Endothelial cell of umbilical vein (primary cell): ENCODE measurements at regions not wholly inside any gene's neighbourhood (a gene's known extent, or its start where the extent isn't known, plus 50 kb on each side); places are given as distances from the start of the nearest gene placed in this dataset.

Experiments used
- BruUV-seq: library from RNA; stranded (reverse); fragments of 400-500 nt; replicated peaks from 2 replicates; lab custom pipeline; 2021; lab: Mats Ljungman, UMichigan
- CTCF ChIA-PET: fragments of 300-600, 350-600 bp; sonication (Branson Sonifier 250); formaldehyde crosslinking; loops from one replicate; lab custom pipeline; 2021; ENCODE audit warnings: antibody characterized with exemption, inconsistent platforms; lab: Charles Lee
- POLR2A ChIA-PET: fragments of 300-600, 350-600 bp; sonication (Branson Sonifier 250); formaldehyde crosslinking; loops from one replicate; lab custom pipeline; 2021; ENCODE audit warnings: antibody characterized with exemption, inconsistent platforms; lab: Charles Lee
- DNase-seq: peaks from one replicate; pipeline ENCODE4 v3.0.0-alpha.2; 2011; ENCODE audit warnings: low read depth, low spot score
- FAIRE-seq: peaks from 2 replicates; lab custom pipeline; 2011; peaks lifted over from hg19 to GRCh38; lab: Jason Lieb, UNC
- H2AFZ ChIP-seq: 2 replicates; pipeline ENCODE4 v1.6.0; 2012; ENCODE audit warnings: low read depth, low read length, control low read depth, inconsistent platforms
- H3K27ac ChIP-seq: 2 replicates; pipeline ENCODE4 v1.5.1; 2011; ENCODE audit warnings: low read depth, mild to moderate bottlenecking, control low read depth, low read length, moderate library complexity; ENCODE audit not compliant: insufficient read depth
- H3K27me3 ChIP-seq, 2 experiments: 2 replicates each; pipeline versions ENCODE4 v1.6.0 to v1.6.1; 2011; ENCODE audit warnings: low read length in 2 of 2, mixed read lengths in 1 of 2; ENCODE audit not compliant: control insufficient read depth in 2 of 2, insufficient read depth in 2 of 2
- H3K36me3 ChIP-seq, 2 experiments: 2 replicates in 1 of 2; 3 replicates in 1 of 2; pipeline ENCODE4 v1.5.1; 2011; ENCODE audit warnings: low read length in 2 of 2, mild to moderate bottlenecking in 1 of 2, moderate library complexity in 1 of 2; ENCODE audit not compliant: control insufficient read depth in 2 of 2, insufficient read depth in 2 of 2; ENCODE audit errors: extremely low read depth in 1 of 2
- H3K4me1 ChIP-seq: 3 replicates; pipeline ENCODE4 v1.5.1; 2011; ENCODE audit warnings: mild to moderate bottlenecking, low read length; ENCODE audit not compliant: control insufficient read depth, insufficient read depth; ENCODE audit errors: extremely low read depth
- H3K4me2 ChIP-seq: 2 replicates; pipeline ENCODE4 v1.6.1; 2011; ENCODE audit warnings: low read length, control low read depth, mixed read lengths; ENCODE audit not compliant: insufficient read depth
- H3K4me3 ChIP-seq, 3 experiments: fragments of 200-600 bp in 1 of 3; sonication (generic), shearing (Covaris generic) in 1 of 3; replicated peaks in 1 of 3; 2 replicates each; pipeline ENCODE4 v1.5.1; 2011 to 2016; ENCODE audit warnings: control low read depth in 3 of 3, low read length in 3 of 3, mild to moderate bottlenecking in 2 of 3, inconsistent platforms in 1 of 3, low read depth in 1 of 3, moderate library complexity in 1 of 3; ENCODE audit not compliant: insufficient read depth in 1 of 3
- H3K79me2 ChIP-seq: 2 replicates; pipeline ENCODE4 v1.6.0; 2012; ENCODE audit warnings: low read length, inconsistent platforms; ENCODE audit not compliant: control insufficient read depth, insufficient read depth
- H3K9ac ChIP-seq: replicated peaks from 2 replicates; pipeline ENCODE3; 2011; ENCODE audit warnings: low read length, control low read depth; ENCODE audit not compliant: insufficient read depth; ENCODE audit errors: extremely low read depth
- H3K9me1 ChIP-seq: replicated peaks from 3 replicates; pipeline ENCODE4 v1.6.0; 2011; ENCODE audit warnings: mild to moderate bottlenecking, low read length; ENCODE audit not compliant: control insufficient read depth, insufficient read depth; ENCODE audit errors: extremely low read depth
- H3K9me3 ChIP-seq: replicated peaks from 2 replicates; pipeline ENCODE4 v1.5.1; 2012; ENCODE audit warnings: low read length, inconsistent platforms; ENCODE audit not compliant: control insufficient read depth, insufficient read depth
- H4K20me1 ChIP-seq: replicated peaks from 2 replicates; pipeline ENCODE3; 2011; ENCODE audit warnings: mild to moderate bottlenecking, low read length; ENCODE audit not compliant: control insufficient read depth, insufficient read depth; ENCODE audit errors: extremely low read depth
- EZH2 ChIP-seq: IDR thresholded peaks from 2 replicates; pipeline ENCODE4 v1.6.1; 2012; ENCODE audit warnings: borderline replicate concordance, low read depth, mild to moderate bottlenecking, moderate library complexity, low read length, inconsistent platforms; ENCODE audit not compliant: severe bottlenecking
- FOS ChIP-seq: IDR thresholded peaks from 2 replicates; pipeline ENCODE4 v1.6.1; 2011; ENCODE audit warnings: mild to moderate bottlenecking, low read length, moderate library complexity, borderline replicate concordance; ENCODE audit not compliant: insufficient read depth
- GATA2 ChIP-seq: IDR thresholded peaks from 2 replicates; pipeline ENCODE4 v1.7.0; 2011; ENCODE audit warnings: low read depth, mild to moderate bottlenecking, moderate library complexity, mixed read lengths, low read length; ENCODE audit not compliant: insufficient read length, insufficient read depth
- JUN ChIP-seq: IDR thresholded peaks from 2 replicates; pipeline ENCODE4 v1.6.1; 2011; ENCODE audit warnings: borderline replicate concordance, low read depth; ENCODE audit not compliant: insufficient read length, insufficient read depth
- MYC ChIP-seq: IDR thresholded peaks from one replicate; pipeline ENCODE4 v1.6.1; 2011; ENCODE audit warnings: mild to moderate bottlenecking, low read depth, low read length
- POLR2A ChIP-seq: IDR thresholded peaks from 2 replicates; pipeline ENCODE4 v1.6.1; 2012; ENCODE audit warnings: low read depth, mild to moderate bottlenecking, control low read depth, low read length
- POLR2AphosphoS5 ChIP-seq: IDR thresholded peaks from 2 replicates; pipeline ENCODE4 v1.6.1; 2012; ENCODE audit warnings: low read depth, mild to moderate bottlenecking, control low read depth, low read length, moderate library complexity; ENCODE audit not compliant: insufficient read depth
- dilution Hi-C: fragments of 300-500 bp; cut with MboI; formaldehyde crosslinking; loops from one replicate; pipeline ENCODE4 v1.15.0; 2019; ENCODE audit warnings: low sequenced_read_pairs; ENCODE audit not compliant: extremely low pct_ligation_motif_present
- intact Hi-C: fragments of 100-400 bp; cut with micrococcal nuclease; formaldehyde crosslinking; loops from one replicate; pipeline ENCODE4 v1.10.0; 2022
- TF ChIP-seq, protein P1 (sequence below): IDR thresholded peaks from 2 replicates; pipeline ENCODE4 v1.6.1; 2011; ENCODE audit not compliant: insufficient read depth, insufficient read length
- TF ChIP-seq, protein P2 (sequence below), 2 donors: IDR thresholded peaks; 1 replicate in 1 of 2; 2 replicates in 1 of 2; pipeline ENCODE4 v1.5.1; 2011; ENCODE audit warnings: low read length in 2 of 2, mild to moderate bottlenecking in 2 of 2, moderate library complexity in 2 of 2, control low read depth in 1 of 2, inconsistent platforms in 1 of 2, low read depth in 1 of 2; ENCODE audit not compliant: insufficient read depth in 1 of 2; ENCODE audit errors: extremely low read depth in 1 of 2

DNA sequence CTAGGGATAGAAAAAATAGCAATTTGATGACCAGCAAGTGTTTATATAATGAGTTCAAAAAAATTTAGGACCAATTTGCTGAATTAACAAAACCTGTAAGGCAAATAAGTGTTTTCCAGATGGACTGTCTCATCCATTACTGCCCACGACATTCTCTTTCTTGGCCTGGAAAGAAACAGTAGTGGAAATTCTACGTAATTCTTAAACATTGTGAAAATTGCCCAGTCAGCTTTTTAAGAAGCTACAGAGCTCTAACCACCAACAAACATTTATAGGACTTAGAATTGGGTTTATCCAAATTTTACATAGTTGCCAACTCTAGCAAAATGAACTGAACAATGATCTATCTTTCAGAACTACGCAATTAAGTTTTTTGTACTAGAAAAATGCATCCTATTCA lies 227.7 kb upstream of the PEX5L start:
- no peak for FAIRE-seq
- ChIA-PET CTCF (no interaction called here), POLR2A (no interaction called here)
- intact Hi-C loops (no loop called here), dilution Hi-C loops (no loop called here)
- Histone ChIP-seq H3K79me2 (no peaks in the 10 kb centered on the region), H3K27me3 (no peaks in the 10 kb centered on the region), H4K20me1 (no peaks in the 10 kb centered on the region), H3K9ac (no peak overlapping the region), H3K4me3 (no peak overlapping the region), H3K9me1 (no peaks in the 10 kb centered on the region), H3K4me1 (no peaks in the 10 kb centered on the region), H3K36me3 (no peaks in the 10 kb centered on the region), H2AFZ (no peak overlapping the region), H3K27ac (no peak overlapping the region), H3K4me2 (no peak overlapping the region), H3K9me3 (no peaks in the 10 kb centered on the region)
- TF ChIP-seq JUN (no peak), MYC (no peak), EZH2 (no peak), FOS (no peak), POLR2AphosphoS5 (no peak), GATA2 (no peak), POLR2A (no peak)
- TF ChIP-seq, protein P1, sequence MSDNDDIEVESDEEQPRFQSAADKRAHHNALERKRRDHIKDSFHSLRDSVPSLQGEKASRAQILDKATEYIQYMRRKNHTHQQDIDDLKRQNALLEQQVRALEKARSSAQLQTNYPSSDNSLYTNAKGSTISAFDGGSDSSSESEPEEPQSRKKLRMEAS, result no peak
- TF ChIP-seq, protein P2, sequence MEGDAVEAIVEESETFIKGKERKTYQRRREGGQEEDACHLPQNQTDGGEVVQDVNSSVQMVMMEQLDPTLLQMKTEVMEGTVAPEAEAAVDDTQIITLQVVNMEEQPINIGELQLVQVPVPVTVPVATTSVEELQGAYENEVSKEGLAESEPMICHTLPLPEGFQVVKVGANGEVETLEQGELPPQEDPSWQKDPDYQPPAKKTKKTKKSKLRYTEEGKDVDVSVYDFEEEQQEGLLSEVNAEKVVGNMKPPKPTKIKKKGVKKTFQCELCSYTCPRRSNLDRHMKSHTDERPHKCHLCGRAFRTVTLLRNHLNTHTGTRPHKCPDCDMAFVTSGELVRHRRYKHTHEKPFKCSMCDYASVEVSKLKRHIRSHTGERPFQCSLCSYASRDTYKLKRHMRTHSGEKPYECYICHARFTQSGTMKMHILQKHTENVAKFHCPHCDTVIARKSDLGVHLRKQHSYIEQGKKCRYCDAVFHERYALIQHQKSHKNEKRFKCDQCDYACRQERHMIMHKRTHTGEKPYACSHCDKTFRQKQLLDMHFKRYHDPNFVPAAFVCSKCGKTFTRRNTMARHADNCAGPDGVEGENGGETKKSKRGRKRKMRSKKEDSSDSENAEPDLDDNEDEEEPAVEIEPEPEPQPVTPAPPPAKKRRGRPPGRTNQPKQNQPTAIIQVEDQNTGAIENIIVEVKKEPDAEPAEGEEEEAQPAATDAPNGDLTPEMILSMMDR (IDR thresholded peaks at IDR 0.05; ENCODE audit: extremely low read depth in 1 of 2, insufficient read depth in 1 of 2, low read depth in 1 of 2, low read length in 2 of 2), result no peak
- BruUV-seq, result no TSS peak
- no peak for DNase-seq
